MM.1S (cell line): ENCODE measurements at regions not wholly inside any gene's neighbourhood (a gene's known extent, or its start where the extent isn't known, plus 50 kb on each side); places are given as distances from the start of the nearest gene placed in this dataset.

ENCODE experiments used
- DNase-seq: peaks from one replicate; pipeline ENCODE4 v3.0.0-alpha.2; 2015
- H2AFZ ChIP-seq: fragments of 300-600 bp; sonication (generic); 2 replicates; pipeline ENCODE4 v1.6.0; 2016; ENCODE audit warnings: antibody characterized with exemption, low read length
- H3F3A ChIP-seq: fragments of 300-600 bp; sonication (generic); 2 replicates; pipeline ENCODE4 v1.6.1; 2016; ENCODE audit warnings: mild to moderate bottlenecking, antibody characterized with exemption, low read length, moderate library complexity, mixed read lengths; ENCODE audit not compliant: insufficient read depth
- H3K27ac ChIP-seq: fragments of 300-600 bp; sonication (generic); 2 replicates; pipeline ENCODE4 v1.5.1; 2016; ENCODE audit warnings: mild to moderate bottlenecking, low read length
- H3K27me3 ChIP-seq: fragments of 300-600 bp; sonication (generic); replicated peaks from 2 replicates; pipeline ENCODE4 v1.6.0; 2016; ENCODE audit warnings: low read length; ENCODE audit not compliant: insufficient read depth
- H3K36me3 ChIP-seq: fragments of 300-600 bp; sonication (generic); replicated peaks from 2 replicates; pipeline ENCODE4 v1.6.1; 2016; ENCODE audit warnings: mild to moderate bottlenecking, low read length, mixed read lengths; ENCODE audit not compliant: insufficient read depth
- H3K4me1 ChIP-seq: fragments of 300-600 bp; sonication (generic); 2 replicates; pipeline ENCODE4 v1.6.1; 2016; ENCODE audit warnings: low read length, mixed read lengths
- H3K4me2 ChIP-seq: fragments of 300-600 bp; sonication (generic); 2 replicates; pipeline ENCODE4 v1.6.0; 2016; ENCODE audit warnings: low read depth, low read length
- H3K4me3 ChIP-seq: fragments of 300-600 bp; sonication (generic); 2 replicates; pipeline ENCODE4 v1.5.1; 2016; ENCODE audit warnings: low read length, mixed read lengths
- H3K79me2 ChIP-seq: fragments of 300-600 bp; sonication (generic); 2 replicates; pipeline ENCODE4 v1.6.1; 2016; ENCODE audit warnings: mixed run types, low read length, mixed read lengths
- H3K9ac ChIP-seq: fragments of 300-600 bp; sonication (generic); 2 replicates; pipeline ENCODE4 v1.6.1; 2016; ENCODE audit warnings: low read length, mixed read lengths
- H3K9me2 ChIP-seq: fragments of 300-600 bp; sonication (generic); replicated peaks from 2 replicates; pipeline ENCODE4 v1.6.1; 2016; ENCODE audit warnings: mild to moderate bottlenecking, low read length, mixed read lengths; ENCODE audit not compliant: insufficient read depth
- H3K9me3 ChIP-seq: fragments of 300-600 bp; sonication (generic); replicated peaks from 2 replicates; pipeline ENCODE4 v1.6.1; 2016; ENCODE audit warnings: mild to moderate bottlenecking, low read length, mixed read lengths; ENCODE audit not compliant: insufficient read depth
- H4K20me1 ChIP-seq: fragments of 300-600 bp; sonication (generic); 2 replicates; pipeline ENCODE4 v1.6.1; 2016; ENCODE audit warnings: mild to moderate bottlenecking, low read length, moderate library complexity, mixed read lengths; ENCODE audit not compliant: insufficient read depth
- CTCF ChIP-seq: fragments of 300-600 bp; sonication (generic); IDR thresholded peaks from 2 replicates; pipeline ENCODE4 v1.5.1; 2016; ENCODE audit warnings: antibody characterized with exemption, low read length, mixed read lengths
- EZH2 ChIP-seq: fragments of 300-600 bp; sonication (generic); optimal IDR thresholded peaks from 2 replicates; pipeline ENCODE3; 2017; ENCODE audit warnings: low read depth, mild to moderate bottlenecking, antibody characterized with exemption, low read length, mixed read lengths
- EZH2phosphoT487 ChIP-seq: fragments of 300-600 bp; sonication (generic); IDR thresholded peaks from 2 replicates; pipeline ENCODE4 v1.6.1; 2018; ENCODE audit warnings: antibody characterized with exemption, low read length

- no peak overlapping the region for H3K4me2 ChIP-seq
- H3K4me1 ChIP-seq = no peaks in the 10 kb centered on the region
- H4K20me1 ChIP-seq = no peaks in the 10 kb centered on the region
- TF ChIP-seq EZH2 = no peak
- TF ChIP-seq CTCF = no peak
- TF ChIP-seq EZH2phosphoT487 = no peak
- H3K9me3 ChIP-seq = no peaks in the 10 kb centered on the region
- no peaks in the 10 kb centered on the region for H3K27me3 ChIP-seq
- no peaks in the 10 kb centered on the region for H3K36me3 ChIP-seq
- no peaks in the 10 kb centered on the region for H3K79me2 ChIP-seq
- no peak overlapping the region for H3K4me3 ChIP-seq
- H3K27ac ChIP-seq = no peak overlapping the region
- no peaks in the 10 kb centered on the region for H3F3A ChIP-seq
- H2AFZ ChIP-seq = no peak overlapping the region
- no peaks in the 10 kb centered on the region for H3K9me2 ChIP-seq
- H3K9ac ChIP-seq = no peak overlapping the region
- no peak for DNase-seq
Measured at GRCh38 chr11:81052344-81053158, 1611.7 kb upstream of the TENM4 start.

DNA sequence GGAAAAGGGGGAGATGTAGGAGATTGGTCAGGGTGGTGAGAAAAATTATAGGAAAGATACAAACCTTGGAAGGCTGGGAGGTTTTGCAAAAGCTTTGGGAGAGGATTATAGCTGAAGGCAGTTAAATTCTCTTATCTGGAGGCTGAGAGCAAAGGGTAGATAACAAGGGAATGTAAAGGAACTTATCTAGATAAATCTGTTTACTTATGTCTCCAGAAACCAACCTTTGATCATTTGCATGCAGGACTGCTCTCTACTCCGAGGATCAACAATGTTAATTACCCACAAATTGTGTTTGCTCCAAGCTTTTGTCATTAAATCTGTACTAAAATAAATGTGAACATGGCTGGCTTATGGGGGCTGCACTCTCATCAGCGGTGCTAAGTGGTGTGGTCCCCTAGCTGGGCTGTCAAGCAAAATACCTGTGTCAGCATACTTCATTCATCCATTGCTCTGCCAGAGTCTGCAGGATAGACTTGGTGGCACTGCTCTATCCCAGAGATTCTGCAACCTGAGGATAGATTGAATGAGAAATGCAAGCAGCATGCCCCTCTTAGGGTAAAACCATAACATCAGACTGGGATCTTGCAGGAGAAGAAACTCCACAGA is 1599.2 kb upstream of the TENM4 start:
- Histone ChIP-seq H3K27ac (no peak overlapping the region), H2AFZ (no peak overlapping the region)

DNA sequence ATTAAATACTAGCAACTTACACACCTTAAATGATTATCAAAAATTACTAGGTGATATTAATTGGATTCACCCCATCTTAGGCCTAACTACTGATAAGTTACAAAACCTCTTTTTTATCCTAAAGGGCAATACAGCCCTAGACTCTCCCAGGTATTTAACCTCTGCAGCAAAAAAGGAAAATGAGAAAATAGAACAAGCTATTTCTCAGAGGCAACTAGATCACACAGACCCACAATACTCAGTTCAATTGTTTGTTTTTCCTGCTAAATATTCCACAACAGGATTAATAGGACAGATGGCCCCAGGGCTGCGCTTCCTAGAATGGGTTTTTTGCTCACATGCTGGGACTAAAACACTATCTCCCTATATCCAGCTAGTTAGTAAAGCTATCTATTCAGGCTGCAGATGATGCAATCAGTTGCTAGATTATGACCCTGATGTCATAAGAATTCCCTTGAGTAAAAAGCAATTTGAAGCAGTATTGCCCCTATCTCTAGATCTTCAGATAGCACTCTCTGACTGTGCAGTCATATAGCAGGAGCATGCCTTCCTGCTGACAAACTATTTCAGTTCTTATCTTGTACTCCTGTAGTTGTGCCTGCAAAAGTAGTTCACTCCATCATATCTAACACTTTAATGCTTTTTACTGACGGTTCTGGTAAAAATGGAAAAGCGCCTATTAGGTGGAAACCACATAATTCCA is 1595.5 kb upstream of the TENM4 start:
- no peak overlapping the region for H3K4me2 ChIP-seq
- H3K4me3 ChIP-seq = no peak overlapping the region
- no peaks in the 10 kb centered on the region for H3K9me3 ChIP-seq
- no peaks in the 10 kb centered on the region for H3K79me2 ChIP-seq
- DNase-seq = no peak
- no peaks in the 10 kb centered on the region for H4K20me1 ChIP-seq
- H3K27ac ChIP-seq = no peak overlapping the region
- H3K9ac ChIP-seq = no peak overlapping the region
- H3K27me3 ChIP-seq = no peaks in the 10 kb centered on the region
- TF ChIP-seq EZH2phosphoT487 (no peak), EZH2 (no peak), CTCF (no peak)
- no peaks in the 10 kb centered on the region for H3F3A ChIP-seq
- no peaks in the 10 kb centered on the region for H3K36me3 ChIP-seq
- H3K4me1 ChIP-seq = no peaks in the 10 kb centered on the region
- no peaks in the 10 kb centered on the region for H3K9me2 ChIP-seq
- H2AFZ ChIP-seq = no peak overlapping the region

More for the DNA sequence above, 1599.2 kb upstream of the TENM4 start:
- no peaks in the 10 kb centered on the region for H3K9me3 ChIP-seq
- TF ChIP-seq CTCF = no peak
- TF ChIP-seq EZH2 = no peak
- TF ChIP-seq EZH2phosphoT487 = no peak
- H3K9ac ChIP-seq = no peak overlapping the region
- H3K36me3 ChIP-seq = no peaks in the 10 kb centered on the region
- H3K27me3 ChIP-seq = no peaks in the 10 kb centered on the region
- H3K4me3 ChIP-seq = no peak overlapping the region
- no peaks in the 10 kb centered on the region for H3K4me1 ChIP-seq
- no peaks in the 10 kb centered on the region for H3K9me2 ChIP-seq
- no peaks in the 10 kb centered on the region for H3K79me2 ChIP-seq
- no peaks in the 10 kb centered on the region for H4K20me1 ChIP-seq
- no peaks in the 10 kb centered on the region for H3F3A ChIP-seq
- DNase-seq = no peak
- H3K4me2 ChIP-seq = no peak overlapping the region
